HCT116 (cell line): ENCODE measurements at regions not wholly inside any gene's neighbourhood (a gene's known extent, or its start where the extent isn't known, plus 50 kb on each side); places are given as distances from the start of the nearest gene placed in this dataset.

Experiments
- CEBPB ChIP-seq: IDR thresholded peaks from 2 replicates; pipeline ENCODE4 v1.6.1; 2012; ENCODE audit warnings: low read depth
- EZH2 ChIP-seq: fragments of 200-600 bp; sonication (generic); IDR thresholded peaks from 2 replicates; pipeline ENCODE4 v1.6.1; 2017; ENCODE audit warnings: antibody characterized with exemption, mixed run types
- FOSL1 ChIP-seq: IDR thresholded peaks from 2 replicates; pipeline ENCODE4 v1.6.1; 2012; ENCODE audit warnings: low read depth
- POLR2A ChIP-seq: IDR thresholded peaks from 2 replicates; pipeline ENCODE4 v1.7.0; 2011; ENCODE audit warnings: borderline replicate concordance; ENCODE audit not compliant: insufficient read depth, insufficient read length; ENCODE audit errors: extremely low read depth
- POLR2AphosphoS5 ChIP-seq: IDR thresholded peaks from 2 replicates; pipeline ENCODE4 v1.6.1; 2011; ENCODE audit warnings: mild to moderate bottlenecking, low read depth, low read length, moderate library complexity
- RAD21 ChIP-seq: IDR thresholded peaks from 2 replicates; pipeline ENCODE4 v1.6.1; 2012; ENCODE audit warnings: low read depth, mild to moderate bottlenecking
- SIN3A ChIP-seq: IDR thresholded peaks from 2 replicates; pipeline ENCODE4 v1.6.1; 2012; ENCODE audit warnings: low read depth
- SP1 ChIP-seq: IDR thresholded peaks from 2 replicates; pipeline ENCODE4 v1.6.1; 2012; ENCODE audit warnings: low read depth
- ZNF274 ChIP-seq: fragments of 200-500 bp; sonication (Bioruptor generic); IDR thresholded peaks from 2 replicates; pipeline ENCODE4 v1.6.1; 2014; ENCODE audit warnings: mild to moderate bottlenecking, low read depth, low read length, inconsistent platforms
- TF ChIP-seq, protein P1 (sequence below), 3 experiments: fragments of 200-600 bp in 1 of 3; sonication (generic) in 1 of 3; IDR thresholded peaks in 2 of 3; conservative IDR thresholded peaks in 1 of 3; 2 replicates each; pipeline ENCODE4 v1.5.1; 2012 to 2017; ENCODE audit warnings: low read depth in 2 of 3, low read length in 2 of 3, antibody characterized with exemption in 1 of 3, borderline replicate concordance in 1 of 3, control low read depth in 1 of 3, mild to moderate bottlenecking in 1 of 3, mixed read lengths in 1 of 3, mixed run types in 1 of 3, moderate library complexity in 1 of 3; ENCODE audit not compliant: insufficient read depth in 1 of 3
- TF ChIP-seq, protein P2 (sequence below): IDR thresholded peaks from 2 replicates; pipeline ENCODE4 v1.6.1; 2012
- TF ChIP-seq, protein P3 (sequence below): IDR thresholded peaks from 2 replicates; pipeline ENCODE4 v1.6.1; 2012; ENCODE audit warnings: low read depth

GRCh38 chr4:138542191-138542776, 300.1 kb upstream of the SLC7A11 start:
- TF ChIP-seq POLR2A (no peak), CEBPB (no peak), ZNF274 (no peak), POLR2AphosphoS5 (no peak), RAD21 (no peak), EZH2 (no peak), SIN3A (no peak), SP1 (no peak), FOSL1 (no peak)
- TF ChIP-seq, protein P1, sequence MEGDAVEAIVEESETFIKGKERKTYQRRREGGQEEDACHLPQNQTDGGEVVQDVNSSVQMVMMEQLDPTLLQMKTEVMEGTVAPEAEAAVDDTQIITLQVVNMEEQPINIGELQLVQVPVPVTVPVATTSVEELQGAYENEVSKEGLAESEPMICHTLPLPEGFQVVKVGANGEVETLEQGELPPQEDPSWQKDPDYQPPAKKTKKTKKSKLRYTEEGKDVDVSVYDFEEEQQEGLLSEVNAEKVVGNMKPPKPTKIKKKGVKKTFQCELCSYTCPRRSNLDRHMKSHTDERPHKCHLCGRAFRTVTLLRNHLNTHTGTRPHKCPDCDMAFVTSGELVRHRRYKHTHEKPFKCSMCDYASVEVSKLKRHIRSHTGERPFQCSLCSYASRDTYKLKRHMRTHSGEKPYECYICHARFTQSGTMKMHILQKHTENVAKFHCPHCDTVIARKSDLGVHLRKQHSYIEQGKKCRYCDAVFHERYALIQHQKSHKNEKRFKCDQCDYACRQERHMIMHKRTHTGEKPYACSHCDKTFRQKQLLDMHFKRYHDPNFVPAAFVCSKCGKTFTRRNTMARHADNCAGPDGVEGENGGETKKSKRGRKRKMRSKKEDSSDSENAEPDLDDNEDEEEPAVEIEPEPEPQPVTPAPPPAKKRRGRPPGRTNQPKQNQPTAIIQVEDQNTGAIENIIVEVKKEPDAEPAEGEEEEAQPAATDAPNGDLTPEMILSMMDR (IDR thresholded peaks at IDR 0.05 in 2 of 3, conservative IDR thresholded peaks at IDR 0.05 in 1 of 3; ENCODE audit: borderline replicate concordance in 1 of 3, insufficient read depth in 1 of 3, low read depth in 2 of 3, low read length in 2 of 3): no peak
- TF ChIP-seq, protein P2, sequence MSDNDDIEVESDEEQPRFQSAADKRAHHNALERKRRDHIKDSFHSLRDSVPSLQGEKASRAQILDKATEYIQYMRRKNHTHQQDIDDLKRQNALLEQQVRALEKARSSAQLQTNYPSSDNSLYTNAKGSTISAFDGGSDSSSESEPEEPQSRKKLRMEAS: no peak
- TF ChIP-seq, protein P3, sequence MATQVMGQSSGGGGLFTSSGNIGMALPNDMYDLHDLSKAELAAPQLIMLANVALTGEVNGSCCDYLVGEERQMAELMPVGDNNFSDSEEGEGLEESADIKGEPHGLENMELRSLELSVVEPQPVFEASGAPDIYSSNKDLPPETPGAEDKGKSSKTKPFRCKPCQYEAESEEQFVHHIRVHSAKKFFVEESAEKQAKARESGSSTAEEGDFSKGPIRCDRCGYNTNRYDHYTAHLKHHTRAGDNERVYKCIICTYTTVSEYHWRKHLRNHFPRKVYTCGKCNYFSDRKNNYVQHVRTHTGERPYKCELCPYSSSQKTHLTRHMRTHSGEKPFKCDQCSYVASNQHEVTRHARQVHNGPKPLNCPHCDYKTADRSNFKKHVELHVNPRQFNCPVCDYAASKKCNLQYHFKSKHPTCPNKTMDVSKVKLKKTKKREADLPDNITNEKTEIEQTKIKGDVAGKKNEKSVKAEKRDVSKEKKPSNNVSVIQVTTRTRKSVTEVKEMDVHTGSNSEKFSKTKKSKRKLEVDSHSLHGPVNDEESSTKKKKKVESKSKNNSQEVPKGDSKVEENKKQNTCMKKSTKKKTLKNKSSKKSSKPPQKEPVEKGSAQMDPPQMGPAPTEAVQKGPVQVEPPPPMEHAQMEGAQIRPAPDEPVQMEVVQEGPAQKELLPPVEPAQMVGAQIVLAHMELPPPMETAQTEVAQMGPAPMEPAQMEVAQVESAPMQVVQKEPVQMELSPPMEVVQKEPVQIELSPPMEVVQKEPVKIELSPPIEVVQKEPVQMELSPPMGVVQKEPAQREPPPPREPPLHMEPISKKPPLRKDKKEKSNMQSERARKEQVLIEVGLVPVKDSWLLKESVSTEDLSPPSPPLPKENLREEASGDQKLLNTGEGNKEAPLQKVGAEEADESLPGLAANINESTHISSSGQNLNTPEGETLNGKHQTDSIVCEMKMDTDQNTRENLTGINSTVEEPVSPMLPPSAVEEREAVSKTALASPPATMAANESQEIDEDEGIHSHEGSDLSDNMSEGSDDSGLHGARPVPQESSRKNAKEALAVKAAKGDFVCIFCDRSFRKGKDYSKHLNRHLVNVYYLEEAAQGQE: no peak
